ENCODE measurements at regions not wholly inside any gene's neighbourhood (a gene's known extent, or its start where the extent isn't known, plus 50 kb on each side); places are given as distances from the start of the nearest gene placed in this dataset.

- Histone ChIP-seq H3K27me3 (ENCODE audit: insufficient read depth, poor library complexity, severe bottlenecking) (no peaks in the 10 kb centered on the region), H3K27ac (replicated peaks) (no peak overlapping the region), H3K4me3 (replicated peaks; ENCODE audit: insufficient read depth, low read length) (no peak overlapping the region)
- TF ChIP-seq GABPA (IDR thresholded peaks at IDR 0.05; ENCODE audit: low read depth), result no peak
- TF ChIP-seq, protein P1, sequence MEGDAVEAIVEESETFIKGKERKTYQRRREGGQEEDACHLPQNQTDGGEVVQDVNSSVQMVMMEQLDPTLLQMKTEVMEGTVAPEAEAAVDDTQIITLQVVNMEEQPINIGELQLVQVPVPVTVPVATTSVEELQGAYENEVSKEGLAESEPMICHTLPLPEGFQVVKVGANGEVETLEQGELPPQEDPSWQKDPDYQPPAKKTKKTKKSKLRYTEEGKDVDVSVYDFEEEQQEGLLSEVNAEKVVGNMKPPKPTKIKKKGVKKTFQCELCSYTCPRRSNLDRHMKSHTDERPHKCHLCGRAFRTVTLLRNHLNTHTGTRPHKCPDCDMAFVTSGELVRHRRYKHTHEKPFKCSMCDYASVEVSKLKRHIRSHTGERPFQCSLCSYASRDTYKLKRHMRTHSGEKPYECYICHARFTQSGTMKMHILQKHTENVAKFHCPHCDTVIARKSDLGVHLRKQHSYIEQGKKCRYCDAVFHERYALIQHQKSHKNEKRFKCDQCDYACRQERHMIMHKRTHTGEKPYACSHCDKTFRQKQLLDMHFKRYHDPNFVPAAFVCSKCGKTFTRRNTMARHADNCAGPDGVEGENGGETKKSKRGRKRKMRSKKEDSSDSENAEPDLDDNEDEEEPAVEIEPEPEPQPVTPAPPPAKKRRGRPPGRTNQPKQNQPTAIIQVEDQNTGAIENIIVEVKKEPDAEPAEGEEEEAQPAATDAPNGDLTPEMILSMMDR (IDR thresholded peaks at IDR 0.05; ENCODE audit: insufficient read depth, low read length), result no peak
- TF ChIP-seq SPI1 (IDR thresholded peaks at IDR 0.05; ENCODE audit: borderline replicate concordance, low read depth), result no peak
- TF ChIP-seq REST (IDR thresholded peaks at IDR 0.05; ENCODE audit: insufficient replicate concordance, low read depth), result no peak
- no peak for TF ChIP-seq POLR2AphosphoS5 (IDR thresholded peaks at IDR 0.05; ENCODE audit: low read depth)
- no peak for DNase-seq (ENCODE audit: low read depth in 1 of 2, low spot score in 1 of 2)
Observed at GRCh38 chr7:116329686-116330503, 119.6 kb downstream of the TES start.

GRCh38 chr7:116331020-116331419, 120.7 kb downstream of the TES start:
- no peak overlapping the region for H3K4me3 ChIP-seq (replicated peaks; ENCODE audit: insufficient read depth, low read length)
- no peak for DNase-seq (ENCODE audit: low read depth in 1 of 2, low spot score in 1 of 2)
- TF ChIP-seq REST (IDR thresholded peaks at IDR 0.05; ENCODE audit: insufficient replicate concordance, low read depth) (no peak), GABPA (IDR thresholded peaks at IDR 0.05; ENCODE audit: low read depth) (no peak), SPI1 (IDR thresholded peaks at IDR 0.05; ENCODE audit: borderline replicate concordance, low read depth) (no peak), POLR2AphosphoS5 (IDR thresholded peaks at IDR 0.05; ENCODE audit: low read depth) (no peak)
- TF ChIP-seq, protein P1 (IDR thresholded peaks at IDR 0.05; ENCODE audit: insufficient read depth, low read length), result no peak
- H3K27me3 ChIP-seq (ENCODE audit: insufficient read depth, poor library complexity, severe bottlenecking), result no peaks in the 10 kb centered on the region
- no peak overlapping the region for H3K27ac ChIP-seq (replicated peaks)

DNA sequence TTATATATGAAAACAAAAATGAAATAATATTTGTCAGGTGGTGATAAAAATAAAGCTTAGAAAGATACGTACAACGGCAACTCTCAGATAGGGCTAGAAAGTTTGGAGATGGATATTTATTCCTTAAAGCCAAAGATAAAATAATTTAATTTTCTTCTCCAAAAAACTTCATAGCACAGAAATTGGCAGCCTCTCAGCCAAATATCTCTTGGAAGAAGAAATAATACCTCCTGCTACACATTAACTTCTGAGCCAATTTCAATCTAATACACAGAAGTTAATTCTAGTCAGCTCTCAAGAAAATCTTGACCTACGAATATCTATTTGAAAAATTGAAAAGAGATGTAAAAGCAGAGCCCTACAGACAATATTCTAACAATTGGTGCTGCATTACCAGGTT, 122.4 kb downstream of the TES start:
- no peak overlapping the region for H3K27ac ChIP-seq (replicated peaks)
- no peak overlapping the region for H3K4me3 ChIP-seq (replicated peaks; ENCODE audit: insufficient read depth, low read length)
- TF ChIP-seq REST (IDR thresholded peaks at IDR 0.05; ENCODE audit: insufficient replicate concordance, low read depth) (no peak), GABPA (IDR thresholded peaks at IDR 0.05; ENCODE audit: low read depth) (no peak), POLR2AphosphoS5 (IDR thresholded peaks at IDR 0.05; ENCODE audit: low read depth) (no peak), SPI1 (IDR thresholded peaks at IDR 0.05; ENCODE audit: borderline replicate concordance, low read depth) (no peak)
- TF ChIP-seq, protein P1 (IDR thresholded peaks at IDR 0.05; ENCODE audit: insufficient read depth, low read length), result no peak
- DNase-seq (ENCODE audit: low read depth in 1 of 2, low spot score in 1 of 2), result no peak
- no peaks in the 10 kb centered on the region for H3K27me3 ChIP-seq (ENCODE audit: insufficient read depth, poor library complexity, severe bottlenecking)

Data from HL-60 (cell line).